Endometrium (tissue), 2 donors: ENCODE measurements at regions not wholly inside any gene's neighbourhood (a gene's known extent, or its start where the extent isn't known, plus 50 kb on each side); places are given as distances from the start of the nearest gene placed in this dataset.

ENCODE experiments used
- FAIRE-seq: peaks from 2 replicates; lab custom pipeline; 2012; peaks lifted over from hg19 to GRCh38; lab: Jason Lieb, UNC
- donor health status: control.
- donor health status: control.

DNA sequence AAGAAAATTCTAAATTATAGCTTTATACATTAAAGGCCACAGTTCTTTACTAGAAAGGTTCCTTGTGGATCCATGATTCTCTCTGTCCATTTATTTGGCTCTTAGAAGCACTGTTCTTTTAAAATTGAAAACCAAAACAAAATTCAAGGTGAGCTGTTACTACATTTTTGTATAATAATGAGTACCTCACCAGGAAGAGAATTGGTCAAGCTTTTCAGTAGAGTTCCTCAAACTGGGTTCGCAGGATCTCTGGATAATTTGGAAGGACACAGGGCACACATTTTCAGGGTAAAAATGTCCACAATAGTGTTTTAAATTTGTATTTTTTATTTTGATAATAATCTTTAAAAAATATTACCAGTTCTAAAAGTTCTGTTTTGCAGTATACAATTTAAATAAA is 93.0 kb downstream of the PPP1R3A start:
- no peak for FAIRE-seq

DNA sequence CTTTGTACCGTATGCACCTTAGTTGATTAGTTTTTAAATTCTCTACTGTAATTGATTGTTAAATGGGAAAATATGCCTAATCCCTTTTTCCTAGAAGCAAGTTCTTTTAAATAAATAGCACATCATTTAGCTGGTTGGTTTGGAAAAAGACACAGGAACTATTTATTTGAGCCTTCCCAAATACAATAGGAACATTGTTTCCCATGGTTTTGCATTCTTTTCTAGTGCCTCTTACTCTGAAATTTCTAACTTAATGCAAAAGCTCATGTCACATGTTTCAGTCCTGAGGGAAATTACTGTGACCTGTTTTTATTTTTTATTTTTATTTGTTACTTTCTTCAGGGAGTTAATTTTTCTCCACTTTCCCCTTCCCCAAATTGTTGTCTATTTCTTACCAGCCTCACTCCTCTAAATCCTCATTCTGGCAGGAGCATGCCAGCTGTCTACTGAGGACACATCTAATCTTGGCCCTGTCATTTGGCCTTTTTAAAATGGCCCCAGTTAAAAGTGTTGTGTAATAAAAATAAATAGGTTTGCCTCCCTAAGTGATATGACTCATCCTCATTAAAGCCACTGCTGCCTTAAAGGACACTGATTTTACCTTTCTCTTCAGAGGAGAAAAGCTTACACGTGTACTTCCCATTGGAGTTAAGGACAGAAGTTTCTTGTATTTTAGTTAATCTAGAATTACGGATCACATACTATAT is 94.5 kb downstream of the PPP1R3A start:
- no peak for FAIRE-seq

DNA sequence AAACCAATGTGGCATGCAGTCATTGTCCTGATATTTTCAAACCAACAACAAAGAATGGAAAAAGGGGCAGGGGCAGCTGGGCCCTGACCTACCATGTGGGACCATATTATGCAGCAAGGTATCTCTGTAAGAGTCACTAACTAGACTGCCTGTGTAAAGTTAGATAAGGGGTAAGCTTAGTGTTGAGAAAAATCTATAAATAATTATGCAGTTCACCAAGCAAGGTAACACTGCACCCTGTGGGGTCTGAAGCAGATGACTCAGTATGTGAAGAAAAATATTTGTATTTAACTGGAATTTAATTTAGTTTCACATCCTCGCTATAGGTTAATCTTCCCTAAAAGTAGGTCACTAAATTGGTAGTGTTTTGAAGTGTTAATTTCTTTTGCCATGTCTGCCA is 99.3 kb downstream of the PPP1R3A start:
- FAIRE-seq, result no peak

DNA sequence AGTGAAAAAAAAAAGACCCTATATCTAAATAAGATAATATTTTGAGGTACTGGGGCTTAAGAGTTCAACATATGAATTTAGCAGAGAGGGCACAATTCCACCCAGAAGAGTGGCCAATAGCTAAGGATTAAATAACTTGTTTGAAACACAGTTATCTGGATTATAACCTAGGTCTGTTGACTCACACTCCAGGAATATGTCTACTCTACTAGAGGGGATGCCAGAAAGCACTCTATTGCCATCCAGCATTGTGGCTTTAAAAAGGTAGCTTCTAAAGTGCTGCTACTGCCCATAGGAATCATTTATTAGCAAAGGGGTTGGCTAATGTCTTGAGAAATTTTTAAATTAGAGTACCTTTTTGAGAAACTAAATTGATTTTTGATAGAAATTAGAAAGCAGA is 102.2 kb downstream of the PPP1R3A start:
- no peak for FAIRE-seq

DNA sequence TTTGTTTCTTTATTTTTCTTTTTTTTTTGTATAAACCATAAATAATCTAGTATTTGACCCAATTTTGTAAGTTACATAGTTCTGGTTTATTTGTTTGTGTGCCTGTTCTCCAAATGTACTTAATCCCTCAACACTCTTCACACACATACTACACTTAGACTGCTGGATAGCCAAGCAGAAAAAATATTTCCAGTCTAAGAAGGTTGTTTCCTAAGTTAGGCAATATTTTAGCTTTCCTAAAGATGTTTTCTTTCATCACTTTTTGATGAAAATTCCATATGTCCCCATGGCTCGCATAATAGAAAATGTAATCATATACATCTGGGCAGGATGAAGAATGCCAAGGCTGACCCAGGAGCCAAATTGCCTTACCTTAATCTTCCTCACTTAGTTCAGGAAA is 105.3 kb downstream of the PPP1R3A start:
- FAIRE-seq, result no peak

DNA sequence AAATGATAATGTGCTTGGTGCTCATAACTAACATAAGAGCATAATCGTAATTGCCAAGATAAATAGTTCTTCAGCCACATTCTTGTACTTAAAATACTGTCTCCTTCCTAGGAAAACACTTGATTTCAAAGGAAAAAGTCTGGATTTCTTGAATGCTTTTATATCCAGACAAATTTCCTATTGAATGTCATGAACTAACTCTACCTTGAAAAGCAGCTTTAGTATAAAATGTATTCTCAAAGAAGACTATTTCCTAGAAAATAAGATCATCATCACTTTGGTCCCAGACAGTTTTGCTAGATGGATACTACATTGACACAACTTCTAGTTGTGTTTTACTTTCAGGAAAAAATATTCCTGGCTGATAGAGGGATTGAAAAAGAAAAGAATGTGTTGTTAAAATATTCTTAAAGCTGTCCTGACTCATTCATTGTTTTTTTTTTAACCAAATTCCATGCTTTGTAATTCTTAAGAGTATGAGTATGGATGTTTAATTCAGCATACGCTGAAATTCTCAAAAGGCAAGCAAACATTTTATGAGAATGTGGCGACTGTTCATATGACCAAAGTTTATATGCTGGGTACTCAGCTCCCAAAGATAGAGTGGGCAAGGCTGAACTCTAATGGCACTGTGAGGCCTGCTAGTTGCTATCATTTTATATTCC is 106.1 kb downstream of the PPP1R3A start:
- FAIRE-seq, result no peak

DNA sequence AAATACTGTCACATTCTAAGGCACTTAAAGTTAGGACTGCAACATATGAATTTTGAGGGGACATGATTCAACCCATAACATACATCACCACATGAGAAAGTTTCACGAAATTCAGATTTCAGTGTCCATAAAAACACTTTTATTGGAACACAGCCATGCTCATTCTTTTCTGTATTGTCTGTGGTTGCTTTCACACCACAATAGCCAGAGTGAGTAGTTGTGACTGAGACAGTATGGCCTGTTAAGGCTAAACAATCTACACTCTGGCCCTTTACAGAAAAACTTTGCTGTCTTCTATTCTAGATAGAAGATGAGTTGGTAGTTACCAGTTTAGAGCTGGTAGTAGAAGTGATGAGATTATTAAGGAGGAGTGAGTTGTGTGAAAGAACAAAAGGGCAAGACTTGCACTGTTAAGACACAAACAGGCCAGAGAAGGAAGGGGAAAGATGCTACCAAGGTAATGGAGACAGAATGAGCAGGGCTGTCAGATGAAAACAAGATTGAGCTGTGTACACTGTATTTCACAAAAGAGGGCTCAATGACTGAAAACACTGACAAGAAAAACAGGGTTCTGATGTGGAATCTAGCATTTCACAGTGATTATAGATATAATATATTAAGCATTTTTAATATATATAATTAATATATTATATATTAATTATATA is 108.6 kb downstream of the PPP1R3A start:
- FAIRE-seq, result no peak

DNA sequence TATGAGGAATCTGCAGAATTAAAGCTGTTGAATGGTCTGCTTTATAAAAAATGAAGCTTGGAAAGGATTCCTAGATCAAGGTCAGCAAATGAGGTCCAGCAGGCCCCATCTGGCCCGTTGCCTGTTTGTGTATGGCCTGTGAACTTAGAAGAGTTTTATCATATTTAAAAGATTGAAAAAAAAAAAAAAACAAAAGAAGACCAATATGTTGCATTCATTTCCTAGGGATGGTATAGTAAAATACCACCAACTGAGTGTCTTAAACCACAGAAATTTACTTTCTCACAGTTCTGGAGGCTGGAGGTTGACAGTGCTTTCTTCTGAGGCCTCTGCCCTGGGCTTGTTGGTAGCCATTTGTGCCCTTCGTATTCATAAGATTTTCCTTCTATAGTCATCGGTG is 109.2 kb downstream of the PPP1R3A start:
- FAIRE-seq, result no peak

DNA sequence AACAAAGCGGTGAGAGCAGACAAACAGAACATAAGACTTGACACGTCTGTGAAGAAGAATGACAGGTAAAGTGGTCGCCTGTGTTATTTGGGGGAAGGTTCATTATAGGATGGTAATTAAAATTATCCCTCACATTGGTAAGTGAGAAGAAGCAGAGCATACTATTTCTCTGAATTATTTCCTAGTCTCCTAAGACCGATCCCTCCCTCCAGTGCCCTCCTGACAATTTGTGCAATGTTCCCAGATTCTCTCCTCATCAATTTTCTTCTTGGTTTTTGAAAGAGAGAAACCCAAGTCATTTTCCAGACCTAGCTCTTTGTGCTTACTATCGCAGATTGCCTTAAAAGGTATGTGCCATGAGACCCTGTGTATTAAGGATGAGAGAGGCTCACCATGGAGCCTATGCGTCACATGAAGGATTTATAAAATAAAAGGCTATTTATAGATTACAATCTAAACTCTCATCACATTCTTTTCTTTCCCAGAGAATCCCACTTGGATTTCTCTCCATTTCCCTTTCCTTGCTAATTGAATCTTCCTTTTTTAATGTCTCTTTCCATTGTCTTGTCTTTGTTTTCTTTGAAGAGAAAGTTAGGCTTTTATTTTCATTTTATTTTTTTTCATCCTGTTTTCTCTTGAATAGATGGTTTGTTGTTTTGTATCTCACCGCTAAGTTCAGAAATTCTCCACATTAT is 112.0 kb downstream of the PPP1R3A start:
- FAIRE-seq, result no peak

DNA sequence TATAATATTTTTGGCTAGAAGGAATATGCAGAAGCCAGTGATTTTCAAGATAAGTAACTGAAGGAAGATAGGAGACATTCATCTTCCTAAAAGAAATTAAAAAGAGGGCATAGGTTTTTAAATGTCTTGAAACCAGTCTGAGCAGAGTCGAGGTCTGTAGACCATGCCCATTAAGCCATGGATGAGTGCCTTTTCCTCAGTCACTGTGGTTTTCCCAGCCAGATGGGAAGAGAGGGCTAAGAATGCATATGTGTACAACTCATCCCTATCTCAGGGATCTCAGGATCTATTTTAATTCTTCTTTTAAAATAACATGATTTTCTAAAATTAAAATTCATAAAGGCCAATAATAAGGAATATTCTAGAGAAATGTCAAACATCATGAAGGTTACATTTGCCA is 112.8 kb downstream of the PPP1R3A start:
- no peak for FAIRE-seq

DNA sequence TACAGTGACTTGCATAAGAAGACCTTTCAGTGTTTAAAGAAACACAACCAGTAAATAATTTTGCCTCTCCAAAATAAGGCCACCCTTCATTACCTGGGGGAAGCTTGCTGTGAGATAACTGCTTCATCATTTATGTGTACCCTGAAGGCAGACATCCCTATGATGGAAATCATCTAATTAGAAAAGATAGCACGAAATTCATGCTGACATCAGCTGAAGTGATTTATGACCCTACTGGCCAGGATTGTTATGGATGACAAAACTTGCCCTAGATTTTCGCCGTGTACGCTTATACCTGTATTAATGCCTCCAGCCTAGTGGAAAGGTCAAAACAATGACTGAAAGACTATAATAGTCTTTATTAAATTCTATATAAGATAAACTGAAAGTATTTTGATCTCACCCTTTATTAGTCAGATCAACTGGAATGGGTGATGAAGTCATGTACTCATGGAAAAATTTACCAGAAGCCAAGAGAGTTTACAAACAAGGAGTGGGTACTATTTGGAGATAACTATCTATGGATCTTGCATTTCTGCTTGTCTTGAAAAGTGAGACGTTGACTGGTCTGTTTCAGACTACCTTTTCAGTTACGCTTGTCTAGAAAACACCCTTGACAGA is 114.2 kb downstream of the PPP1R3A start:
- FAIRE-seq, result no peak

DNA sequence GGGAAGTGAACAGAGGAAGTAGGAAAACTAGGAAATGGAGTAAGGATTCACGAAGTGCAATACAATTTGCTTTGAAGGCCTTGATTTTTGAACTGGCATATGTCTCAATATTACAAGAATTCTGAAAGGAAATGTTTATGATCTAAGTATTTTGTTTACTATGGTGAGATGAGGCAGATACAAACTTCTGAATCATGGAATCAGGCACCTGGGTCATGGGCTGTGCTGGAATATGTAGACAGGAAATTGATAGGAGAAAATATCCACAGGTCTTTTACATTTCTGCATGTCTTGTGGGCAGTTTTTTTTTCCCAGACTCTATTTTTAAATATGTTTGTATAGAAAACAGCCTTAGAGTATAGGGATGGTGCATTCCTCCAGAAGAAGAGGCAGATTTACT is 117.1 kb downstream of the PPP1R3A start:
- no peak for FAIRE-seq

DNA sequence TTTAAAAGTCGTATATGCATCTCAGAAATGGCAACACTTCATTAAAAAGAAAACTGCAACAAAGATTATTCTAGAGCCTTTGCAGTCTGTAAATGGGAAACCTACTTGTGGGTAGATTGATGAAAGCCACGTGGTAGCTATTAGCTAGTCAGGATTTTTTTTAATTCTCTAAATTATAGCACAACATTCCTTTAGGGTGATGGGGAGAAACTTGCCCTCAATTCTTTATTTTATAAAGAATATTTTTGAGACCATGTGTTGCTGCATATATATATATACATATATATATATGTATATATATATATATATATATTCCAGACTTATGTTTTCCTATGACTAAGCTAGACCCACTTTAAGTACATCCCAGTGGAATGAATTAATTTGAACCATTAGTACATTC is 118.0 kb downstream of the PPP1R3A start:
- FAIRE-seq, result no peak

DNA sequence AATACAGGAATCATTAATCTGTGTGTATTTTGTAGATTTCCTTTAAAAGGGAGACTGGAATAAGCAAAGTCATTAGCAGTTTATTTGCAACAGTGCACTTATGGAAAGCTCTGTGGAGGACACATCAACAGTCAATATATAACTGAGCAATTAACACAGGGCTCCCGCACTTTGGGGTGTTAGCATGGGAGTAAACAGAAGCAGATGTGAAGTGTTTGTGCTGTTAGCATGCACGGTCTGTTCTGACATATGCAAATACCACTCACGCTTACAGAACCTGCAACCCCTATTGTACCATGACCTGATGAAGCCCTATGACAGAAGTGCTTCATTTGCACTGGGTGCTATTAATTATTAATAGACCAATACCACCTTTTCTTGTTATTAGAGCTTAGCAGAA is 118.9 kb downstream of the PPP1R3A start:
- FAIRE-seq, result no peak

DNA sequence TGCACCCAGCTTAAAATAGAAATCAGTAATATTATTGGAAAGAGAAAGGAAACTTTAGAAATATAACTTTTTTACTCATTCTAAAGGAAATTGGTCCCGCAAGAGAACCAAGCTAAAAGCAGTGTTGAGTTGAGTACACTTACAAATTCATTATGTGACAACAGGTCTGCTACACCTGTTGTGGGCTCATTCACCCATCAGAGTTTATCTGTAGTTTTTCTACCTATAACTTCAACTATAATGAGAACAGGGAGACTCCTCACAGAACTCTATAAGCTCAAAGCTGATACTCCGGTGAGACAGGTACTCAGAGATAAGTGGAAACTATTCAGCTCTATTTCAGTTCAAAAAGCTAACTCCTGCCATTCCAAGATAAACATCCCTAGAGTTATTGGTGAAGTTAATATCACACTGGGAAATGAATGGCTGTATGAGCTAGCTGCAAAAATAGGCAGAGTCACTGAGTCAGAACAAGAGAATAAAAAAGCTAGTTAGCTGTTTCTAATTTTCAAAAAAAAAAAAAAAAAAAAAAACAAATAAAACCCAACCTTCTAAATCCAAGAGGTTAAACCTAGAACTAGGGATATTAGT is 121.3 kb downstream of the PPP1R3A start:
- FAIRE-seq, result no peak

DNA sequence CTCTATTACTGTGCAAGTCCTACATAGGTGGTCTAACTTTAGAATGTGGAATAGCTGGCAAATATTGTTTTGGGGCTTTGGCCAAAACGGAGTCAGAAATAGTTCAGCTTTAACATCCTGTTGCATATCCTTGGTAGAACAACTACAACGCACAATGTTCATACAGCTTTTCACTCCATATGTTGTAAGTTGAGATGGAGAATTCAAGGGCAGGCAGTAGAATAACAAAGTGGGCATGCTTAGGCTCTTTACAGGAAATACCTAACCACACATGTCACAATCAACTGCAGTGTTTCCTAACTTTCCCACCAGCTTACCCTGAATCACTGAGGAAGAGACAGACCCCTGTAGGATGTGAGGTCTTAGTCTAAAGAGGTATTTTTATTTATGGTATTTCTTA is 122.3 kb downstream of the PPP1R3A start:
- FAIRE-seq, result no peak

DNA sequence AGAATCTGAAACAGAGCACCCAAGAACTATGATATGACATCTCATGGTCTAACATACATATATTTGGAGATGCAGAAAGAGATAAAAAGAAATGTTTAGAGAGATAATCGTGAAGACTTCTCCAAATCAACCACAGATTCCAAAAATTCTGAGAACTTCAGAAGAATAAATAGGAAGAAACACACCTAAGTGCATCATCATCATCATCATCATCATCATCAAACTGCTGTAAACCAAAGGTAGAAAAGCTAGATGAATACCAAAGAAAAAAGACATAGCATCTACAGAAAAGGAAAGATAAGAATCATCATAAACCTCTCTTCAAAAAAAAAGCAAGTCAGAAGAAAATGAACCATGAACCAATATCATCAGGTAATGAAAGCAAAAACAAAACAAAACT is 124.2 kb downstream of the PPP1R3A start:
- no peak for FAIRE-seq

DNA sequence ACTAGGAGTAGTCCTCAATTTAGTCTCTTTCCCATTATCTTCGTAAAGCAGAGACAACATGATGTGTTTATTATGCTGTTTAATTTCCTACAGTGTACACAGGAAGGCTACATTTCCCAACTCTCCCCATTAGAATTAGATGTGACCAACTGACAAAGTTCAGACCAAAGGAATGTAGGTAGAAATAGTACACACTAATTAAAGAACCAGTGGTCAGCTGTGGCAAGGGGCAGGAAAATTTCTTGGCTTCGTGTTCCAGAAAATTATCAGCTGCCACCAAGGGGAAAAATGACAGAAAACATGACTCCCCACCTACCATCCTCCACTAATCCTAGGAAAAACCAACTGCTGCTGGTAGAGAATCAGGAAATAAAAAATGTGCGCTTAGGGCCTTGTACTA is 125.6 kb downstream of the PPP1R3A start:
- FAIRE-seq, result no peak

DNA sequence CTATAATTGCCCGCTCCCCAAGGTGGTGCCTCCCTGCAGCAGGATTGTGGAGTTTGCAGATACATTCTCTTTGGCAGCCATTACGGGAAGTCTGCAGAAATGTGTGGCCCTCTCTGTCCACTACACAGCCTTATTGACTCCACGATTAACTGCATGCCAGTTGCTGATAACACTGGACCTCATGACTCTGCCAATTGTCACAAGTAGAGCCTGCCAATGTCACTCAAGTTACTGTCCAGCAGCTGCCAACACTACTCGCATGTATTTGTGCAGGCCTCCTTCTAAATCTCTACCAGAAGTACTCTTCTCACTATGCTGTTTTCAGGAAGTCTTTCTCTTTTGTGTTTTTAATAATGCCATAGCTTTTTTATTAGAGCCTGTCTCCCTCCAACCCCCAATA is 128.8 kb downstream of the PPP1R3A start:
- FAIRE-seq, result no peak

DNA sequence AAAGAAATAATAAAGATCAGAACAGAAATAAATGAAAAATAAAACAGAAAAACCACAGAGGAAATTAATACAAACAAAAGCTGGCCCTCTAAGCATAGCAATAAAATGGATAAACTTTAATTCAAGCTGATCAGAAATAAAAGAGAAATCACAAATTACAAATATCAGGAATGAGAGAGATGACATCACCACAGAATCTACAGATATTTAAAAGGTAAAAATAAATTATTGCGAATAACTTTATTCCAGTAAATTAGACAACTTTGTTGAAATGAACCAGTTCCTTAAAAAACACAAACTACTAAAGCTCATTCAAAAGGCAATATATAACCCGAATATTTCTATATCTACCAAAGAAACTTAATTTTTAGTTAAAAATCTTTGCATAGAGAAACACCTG is 131.7 kb downstream of the PPP1R3A start:
- FAIRE-seq, result no peak

DNA sequence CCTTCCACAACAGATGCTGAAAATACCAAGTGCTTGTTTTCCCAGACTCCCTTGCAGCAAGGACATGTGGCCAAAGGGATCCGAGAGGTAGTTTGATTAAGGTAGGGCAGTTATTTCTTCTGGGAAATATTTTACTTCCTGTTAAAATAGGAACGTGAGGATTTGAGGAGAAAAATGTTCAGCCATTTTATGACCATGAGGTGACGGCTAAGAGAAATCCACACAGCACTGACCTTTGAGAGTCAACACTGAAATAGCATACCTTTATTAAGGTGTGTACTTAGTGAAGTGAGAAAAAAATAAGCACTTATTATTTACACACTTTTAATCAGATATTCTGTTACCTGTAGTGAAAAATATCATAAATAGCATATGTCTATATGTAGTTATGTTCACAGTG is 133.9 kb downstream of the PPP1R3A start:
- FAIRE-seq, result no peak

DNA sequence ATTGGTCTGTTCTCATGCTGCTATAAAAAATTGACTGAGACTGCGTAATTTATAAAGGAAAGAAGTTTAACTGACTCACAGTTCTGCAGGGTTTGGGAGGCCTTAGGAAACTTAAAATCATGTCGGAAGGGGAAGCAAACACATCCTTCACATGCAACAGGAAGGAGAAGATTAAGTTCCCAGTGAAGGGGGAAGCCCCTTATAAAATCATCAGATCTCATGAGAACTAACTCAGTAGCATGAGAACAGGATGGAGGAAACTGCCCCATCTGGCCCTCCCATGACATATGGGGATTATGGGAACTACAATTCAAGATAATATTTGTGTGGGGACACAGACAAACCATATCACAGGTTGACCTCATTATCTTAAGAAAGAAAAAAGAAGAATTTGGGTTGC is 134.5 kb downstream of the PPP1R3A start:
- no peak for FAIRE-seq
